ENCODE measurements at regions not wholly inside any gene's neighbourhood (a gene's known extent, or its start where the extent isn't known, plus 50 kb on each side); places are given as distances from the start of the nearest gene placed in this dataset.

DNA sequence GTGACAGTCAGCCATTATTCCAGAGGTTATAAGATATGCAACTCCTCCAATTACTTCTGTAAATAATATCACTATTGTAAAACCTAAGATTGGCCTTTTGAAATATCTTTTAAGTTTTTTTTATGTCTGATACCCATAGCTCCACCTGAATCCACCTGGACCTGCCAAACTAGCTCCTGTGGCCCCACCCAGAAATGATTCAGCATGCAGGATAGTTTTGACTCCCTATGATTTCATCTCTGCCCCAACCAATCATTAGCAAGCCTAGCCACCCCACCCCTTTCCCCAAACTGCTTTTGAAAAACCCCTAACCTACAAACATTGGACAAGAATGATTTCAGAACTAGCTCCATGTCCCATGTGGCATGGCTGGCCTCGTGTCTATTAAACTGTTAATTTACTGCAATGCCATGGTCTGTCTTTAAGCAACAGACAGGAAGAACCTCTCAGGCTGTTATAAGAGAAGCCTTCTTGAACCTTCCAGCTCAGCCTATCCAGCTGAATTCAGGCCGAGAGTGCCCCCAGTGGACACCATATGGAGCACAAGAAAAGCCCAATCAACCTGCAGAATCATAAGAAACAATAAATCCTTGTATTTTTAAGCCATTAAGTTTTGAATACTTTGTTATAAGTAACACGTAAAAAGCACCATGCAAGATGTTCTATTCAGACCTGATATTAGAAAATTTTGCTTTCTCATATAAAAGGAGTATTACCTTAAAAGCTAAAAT, 263.0 kb upstream of the ZRANB2 start:
- TF ChIP-seq POLR2A (IDR thresholded peaks at IDR 0.05; ENCODE audit: low read length) (no peak), GATA1 (IDR thresholded peaks at IDR 0.05; ENCODE audit: low read depth, low read length) (no peak)
